HCT116 (cell line): ENCODE measurements at regions not wholly inside any gene's neighbourhood (a gene's known extent, or its start where the extent isn't known, plus 50 kb on each side); places are given as distances from the start of the nearest gene placed in this dataset.

ENCODE experiments used
- ATAC-seq: fragments of 200-7000 bp; cut with Tn5 transposase; 2 replicates; pipeline ENCODE4 v1.9.1; 2020; ENCODE audit warnings: mild to moderate bottlenecking, moderate library complexity
- BruUV-seq: library from RNA; stranded (reverse); fragments of 400-500 nt; replicated peaks from 2 replicates; lab custom pipeline; 2021; lab: Mats Ljungman, UMichigan
- CTCF ChIA-PET: fragments of 300-600 bp; sonication (Branson Sonifier 250); formaldehyde crosslinking; loops from one replicate; lab custom pipeline; 2021; ENCODE audit warnings: antibody characterized with exemption; lab: Charles Lee
- POLR2A ChIA-PET: fragments of 300-600, 350-600 bp; sonication (Branson Sonifier 250); formaldehyde crosslinking; loops from one replicate; lab custom pipeline; 2021; ENCODE audit warnings: antibody characterized with exemption; lab: Charles Lee
- RAD21 ChIA-PET, 2 experiments: fragments of 300-600 bp; sonication (Branson Sonifier 250); formaldehyde crosslinking; loops; one replicate each; lab custom pipeline; 2023; ENCODE audit warnings: low total read pairs in 2 of 2; ENCODE audit not compliant: uncharacterized antibody in 2 of 2, unreplicated experiment in 2 of 2, low non-redundant PET in 1 of 2; lab: Charles Lee
- DNase-seq: peaks from one replicate; pipeline ENCODE4 v3.0.0-alpha.2; 2010; ENCODE audit warnings: low read depth, low spot score
- H2AFZ ChIP-seq: fragments of 200-600 bp; shearing (Covaris generic), sonication (generic); 2 replicates; pipeline ENCODE4 v1.6.1; 2017; ENCODE audit warnings: low read depth, mixed run types, mixed read lengths, antibody characterized with exemption, low read length; ENCODE audit not compliant: poor library complexity, severe bottlenecking
- H3K27ac ChIP-seq: 2 replicates; pipeline ENCODE4 v1.5.1; 2012; ENCODE audit warnings: low read depth, low read length
- H3K27me3 ChIP-seq: fragments of 200-600 bp; sonication (generic); 2 replicates; pipeline ENCODE4 v1.6.1; 2016; ENCODE audit warnings: mixed run types, low read length, mixed read lengths; ENCODE audit not compliant: insufficient read depth
- H3K36me3 ChIP-seq, 2 experiments: fragments of 200-500 bp in 1 of 2; fragments of 200-600 bp in 1 of 2; sonication (Bioruptor generic) in 1 of 2; sonication (generic) in 1 of 2; 2 replicates each; pipeline versions ENCODE4 v1.5.1 to v1.6.1; 2014 to 2016; ENCODE audit warnings: low read length in 2 of 2, inconsistent platforms in 1 of 2, mixed read lengths in 1 of 2, mixed run types in 1 of 2; ENCODE audit not compliant: insufficient read depth in 2 of 2, control insufficient read depth in 1 of 2
- H3K4me1 ChIP-seq, 2 experiments: fragments of 200-600 bp in 1 of 2; sonication (generic) in 1 of 2; 2 replicates each; pipeline versions ENCODE4 v1.5.1 to v1.6.1; 2012 to 2017; ENCODE audit warnings: low read length in 2 of 2, inconsistent platforms in 1 of 2, mild to moderate bottlenecking in 1 of 2, mixed read lengths in 1 of 2, mixed run types in 1 of 2, moderate library complexity in 1 of 2; ENCODE audit not compliant: insufficient read depth in 2 of 2, control insufficient read depth in 1 of 2
- H3K4me2 ChIP-seq: fragments of 200-600 bp; sonication (generic); 2 replicates; pipeline ENCODE4 v1.6.1; 2017; ENCODE audit warnings: mixed run types, low read length, mixed read lengths
- H3K4me3 ChIP-seq, 2 experiments: fragments of 200-600 bp in 1 of 2; sonication (generic) in 1 of 2; replicated peaks in 1 of 2; 2 replicates each; pipeline ENCODE4 v1.5.1; 2011 to 2016; ENCODE audit warnings: low read length in 2 of 2, control low read depth in 1 of 2, low read depth in 1 of 2, mild to moderate bottlenecking in 1 of 2, mixed read lengths in 1 of 2, mixed run types in 1 of 2
- H3K79me2 ChIP-seq: fragments of 200-600 bp; sonication (generic); 2 replicates; pipeline ENCODE4 v1.6.1; 2017; ENCODE audit warnings: mild to moderate bottlenecking, mixed run types, low read length, moderate library complexity, mixed read lengths; ENCODE audit not compliant: insufficient read depth
- H3K9ac ChIP-seq: fragments of 200-600 bp; sonication (generic); 2 replicates; pipeline ENCODE4 v1.6.1; 2016; ENCODE audit warnings: low read length, mixed read lengths
- H3K9me2 ChIP-seq: fragments of 200-600 bp; sonication (generic), shearing (Covaris generic); 2 replicates; pipeline ENCODE4 v1.6.1; 2017; ENCODE audit warnings: mixed run types, mild to moderate bottlenecking, moderate library complexity; ENCODE audit not compliant: insufficient read depth
- H3K9me3 ChIP-seq, 2 experiments: fragments of 200-500 bp in 1 of 2; fragments of 200-600 bp in 1 of 2; sonication (Bioruptor generic) in 1 of 2; sonication (generic) in 1 of 2; 2 replicates each; pipeline ENCODE4 v1.6.1; 2014 to 2017; ENCODE audit warnings: low read length in 2 of 2, mixed read lengths in 2 of 2, inconsistent platforms in 1 of 2, low read depth in 1 of 2, mild to moderate bottlenecking in 1 of 2, mixed run types in 1 of 2, moderate library complexity in 1 of 2; ENCODE audit not compliant: control insufficient read depth in 1 of 2, insufficient read depth in 1 of 2
- H4K20me1 ChIP-seq: fragments of 200-600 bp; sonication (generic), shearing (Covaris generic); 2 replicates; pipeline ENCODE4 v1.6.1; 2017; ENCODE audit warnings: mixed run types, mild to moderate bottlenecking, moderate library complexity; ENCODE audit not compliant: insufficient read depth
- ATF3 ChIP-seq: IDR thresholded peaks from 2 replicates; pipeline ENCODE4 v1.6.1; 2012
- CBX3 ChIP-seq: IDR thresholded peaks from 2 replicates; pipeline ENCODE4 v1.6.1; 2012; ENCODE audit warnings: low read depth
- EGR1 ChIP-seq: IDR thresholded peaks from 2 replicates; pipeline ENCODE4 v1.6.1; 2012; ENCODE audit warnings: low read depth
- ELF1 ChIP-seq: IDR thresholded peaks from 2 replicates; pipeline ENCODE4 v1.6.1; 2012; ENCODE audit warnings: low read depth, borderline replicate concordance
- EZH2 ChIP-seq: fragments of 200-600 bp; sonication (generic); IDR thresholded peaks from 2 replicates; pipeline ENCODE4 v1.6.1; 2017; ENCODE audit warnings: antibody characterized with exemption, mixed run types
- EZH2phosphoT487 ChIP-seq: fragments of 200-600 bp; IDR thresholded peaks from 2 replicates; pipeline ENCODE4 v1.6.1; 2018; ENCODE audit warnings: antibody characterized with exemption, borderline replicate concordance
- FOSL1 ChIP-seq: IDR thresholded peaks from 2 replicates; pipeline ENCODE4 v1.6.1; 2012; ENCODE audit warnings: low read depth
- JUND ChIP-seq: IDR thresholded peaks from 2 replicates; pipeline ENCODE4 v1.6.1; 2012
- MAX ChIP-seq: IDR thresholded peaks from 2 replicates; pipeline ENCODE4 v1.6.1; 2012
- POLR2A ChIP-seq: IDR thresholded peaks from 2 replicates; pipeline ENCODE4 v1.7.0; 2011; ENCODE audit warnings: borderline replicate concordance; ENCODE audit not compliant: insufficient read depth, insufficient read length; ENCODE audit errors: extremely low read depth
- POLR2AphosphoS5 ChIP-seq: IDR thresholded peaks from 2 replicates; pipeline ENCODE4 v1.6.1; 2011; ENCODE audit warnings: mild to moderate bottlenecking, low read depth, low read length, moderate library complexity
- RAD21 ChIP-seq: IDR thresholded peaks from 2 replicates; pipeline ENCODE4 v1.6.1; 2012; ENCODE audit warnings: low read depth, mild to moderate bottlenecking
- SIN3A ChIP-seq: IDR thresholded peaks from 2 replicates; pipeline ENCODE4 v1.6.1; 2012; ENCODE audit warnings: low read depth
- SRF ChIP-seq: IDR thresholded peaks from 2 replicates; pipeline ENCODE4 v1.6.1; 2012; ENCODE audit warnings: low read depth
- TCF7L2 ChIP-seq: IDR thresholded peaks from 2 replicates; pipeline ENCODE4 v1.7.0; 2011; ENCODE audit warnings: borderline replicate concordance, inconsistent platforms; ENCODE audit not compliant: insufficient read depth, insufficient read length; ENCODE audit errors: extremely low read depth
- YY1 ChIP-seq: IDR thresholded peaks from 2 replicates; pipeline ENCODE4 v1.6.1; 2011; ENCODE audit warnings: low read length, low read depth, moderate library complexity, mild to moderate bottlenecking; ENCODE audit not compliant: insufficient replicate concordance; ENCODE audit errors: extremely low read depth
- ZNF274 ChIP-seq: fragments of 200-500 bp; sonication (Bioruptor generic); IDR thresholded peaks from 2 replicates; pipeline ENCODE4 v1.6.1; 2014; ENCODE audit warnings: mild to moderate bottlenecking, low read depth, low read length, inconsistent platforms
- intact Hi-C: fragments of 100-400 bp; cut with micrococcal nuclease; formaldehyde crosslinking; loops from 2 replicates; pipeline ENCODE4 v1.10.0; 2022
- TF ChIP-seq, protein P1 (sequence below), 3 experiments: fragments of 200-600 bp in 1 of 3; sonication (generic) in 1 of 3; IDR thresholded peaks in 2 of 3; conservative IDR thresholded peaks in 1 of 3; 2 replicates each; pipeline ENCODE4 v1.5.1; 2012 to 2017; ENCODE audit warnings: low read depth in 2 of 3, low read length in 2 of 3, antibody characterized with exemption in 1 of 3, borderline replicate concordance in 1 of 3, control low read depth in 1 of 3, mild to moderate bottlenecking in 1 of 3, mixed read lengths in 1 of 3, mixed run types in 1 of 3, moderate library complexity in 1 of 3; ENCODE audit not compliant: insufficient read depth in 1 of 3
- TF ChIP-seq, protein P2 (sequence below): IDR thresholded peaks from 2 replicates; pipeline ENCODE4 v1.6.1; 2011; ENCODE audit warnings: mild to moderate bottlenecking, low read length, moderate library complexity; ENCODE audit not compliant: insufficient replicate concordance; ENCODE audit errors: extremely low read depth
- TF ChIP-seq, protein P3 (sequence below): IDR thresholded peaks from 2 replicates; pipeline ENCODE4 v1.6.1; 2012; ENCODE audit warnings: low read depth

GRCh38 chr19:28402701-28403290 is 810.2 kb downstream of the UQCRFS1 start:
- BruUV-seq, result no TSS peak
- POLR2A ChIA-PET, result no interaction called here
- intact Hi-C loops, result no loop called here
- no peaks in the 10 kb centered on the region for H3K4me1 ChIP-seq
- RAD21 ChIA-PET, result no interaction called here
- H3K9me2 ChIP-seq, result no peaks in the 10 kb centered on the region
- H3K36me3 ChIP-seq, result no peaks in the 10 kb centered on the region
- H3K27ac ChIP-seq, result no peak overlapping the region
- CTCF ChIA-PET, result no interaction called here
- H3K4me2 ChIP-seq, result no peak overlapping the region
- no peak overlapping the region for H2AFZ ChIP-seq
- no peaks in the 10 kb centered on the region for H4K20me1 ChIP-seq
- H3K27me3 ChIP-seq, result no peaks in the 10 kb centered on the region
- ATAC-seq (no peak), DNase-seq (no peak)
- TF ChIP-seq TCF7L2 (no peak), SRF (no peak), SIN3A (no peak), RAD21 (no peak), EZH2phosphoT487 (no peak), MAX (no peak), POLR2A (no peak), FOSL1 (no peak), YY1 (no peak), POLR2AphosphoS5 (no peak), ELF1 (no peak), CBX3 (no peak), EZH2 (no peak), JUND (no peak), ZNF274 (no peak), EGR1 (no peak), ATF3 (no peak)
- TF ChIP-seq, protein P1, sequence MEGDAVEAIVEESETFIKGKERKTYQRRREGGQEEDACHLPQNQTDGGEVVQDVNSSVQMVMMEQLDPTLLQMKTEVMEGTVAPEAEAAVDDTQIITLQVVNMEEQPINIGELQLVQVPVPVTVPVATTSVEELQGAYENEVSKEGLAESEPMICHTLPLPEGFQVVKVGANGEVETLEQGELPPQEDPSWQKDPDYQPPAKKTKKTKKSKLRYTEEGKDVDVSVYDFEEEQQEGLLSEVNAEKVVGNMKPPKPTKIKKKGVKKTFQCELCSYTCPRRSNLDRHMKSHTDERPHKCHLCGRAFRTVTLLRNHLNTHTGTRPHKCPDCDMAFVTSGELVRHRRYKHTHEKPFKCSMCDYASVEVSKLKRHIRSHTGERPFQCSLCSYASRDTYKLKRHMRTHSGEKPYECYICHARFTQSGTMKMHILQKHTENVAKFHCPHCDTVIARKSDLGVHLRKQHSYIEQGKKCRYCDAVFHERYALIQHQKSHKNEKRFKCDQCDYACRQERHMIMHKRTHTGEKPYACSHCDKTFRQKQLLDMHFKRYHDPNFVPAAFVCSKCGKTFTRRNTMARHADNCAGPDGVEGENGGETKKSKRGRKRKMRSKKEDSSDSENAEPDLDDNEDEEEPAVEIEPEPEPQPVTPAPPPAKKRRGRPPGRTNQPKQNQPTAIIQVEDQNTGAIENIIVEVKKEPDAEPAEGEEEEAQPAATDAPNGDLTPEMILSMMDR (IDR thresholded peaks at IDR 0.05 in 2 of 3, conservative IDR thresholded peaks at IDR 0.05 in 1 of 3; ENCODE audit: borderline replicate concordance in 1 of 3, insufficient read depth in 1 of 3, low read depth in 2 of 3, low read length in 2 of 3), result no peak
- TF ChIP-seq, protein P2, sequence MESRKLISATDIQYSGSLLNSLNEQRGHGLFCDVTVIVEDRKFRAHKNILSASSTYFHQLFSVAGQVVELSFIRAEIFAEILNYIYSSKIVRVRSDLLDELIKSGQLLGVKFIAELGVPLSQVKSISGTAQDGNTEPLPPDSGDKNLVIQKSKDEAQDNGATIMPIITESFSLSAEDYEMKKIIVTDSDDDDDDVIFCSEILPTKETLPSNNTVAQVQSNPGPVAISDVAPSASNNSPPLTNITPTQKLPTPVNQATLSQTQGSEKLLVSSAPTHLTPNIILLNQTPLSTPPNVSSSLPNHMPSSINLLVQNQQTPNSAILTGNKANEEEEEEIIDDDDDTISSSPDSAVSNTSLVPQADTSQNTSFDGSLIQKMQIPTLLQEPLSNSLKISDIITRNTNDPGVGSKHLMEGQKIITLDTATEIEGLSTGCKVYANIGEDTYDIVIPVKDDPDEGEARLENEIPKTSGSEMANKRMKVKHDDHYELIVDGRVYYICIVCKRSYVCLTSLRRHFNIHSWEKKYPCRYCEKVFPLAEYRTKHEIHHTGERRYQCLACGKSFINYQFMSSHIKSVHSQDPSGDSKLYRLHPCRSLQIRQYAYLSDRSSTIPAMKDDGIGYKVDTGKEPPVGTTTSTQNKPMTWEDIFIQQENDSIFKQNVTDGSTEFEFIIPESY, result no peak
- TF ChIP-seq, protein P3, sequence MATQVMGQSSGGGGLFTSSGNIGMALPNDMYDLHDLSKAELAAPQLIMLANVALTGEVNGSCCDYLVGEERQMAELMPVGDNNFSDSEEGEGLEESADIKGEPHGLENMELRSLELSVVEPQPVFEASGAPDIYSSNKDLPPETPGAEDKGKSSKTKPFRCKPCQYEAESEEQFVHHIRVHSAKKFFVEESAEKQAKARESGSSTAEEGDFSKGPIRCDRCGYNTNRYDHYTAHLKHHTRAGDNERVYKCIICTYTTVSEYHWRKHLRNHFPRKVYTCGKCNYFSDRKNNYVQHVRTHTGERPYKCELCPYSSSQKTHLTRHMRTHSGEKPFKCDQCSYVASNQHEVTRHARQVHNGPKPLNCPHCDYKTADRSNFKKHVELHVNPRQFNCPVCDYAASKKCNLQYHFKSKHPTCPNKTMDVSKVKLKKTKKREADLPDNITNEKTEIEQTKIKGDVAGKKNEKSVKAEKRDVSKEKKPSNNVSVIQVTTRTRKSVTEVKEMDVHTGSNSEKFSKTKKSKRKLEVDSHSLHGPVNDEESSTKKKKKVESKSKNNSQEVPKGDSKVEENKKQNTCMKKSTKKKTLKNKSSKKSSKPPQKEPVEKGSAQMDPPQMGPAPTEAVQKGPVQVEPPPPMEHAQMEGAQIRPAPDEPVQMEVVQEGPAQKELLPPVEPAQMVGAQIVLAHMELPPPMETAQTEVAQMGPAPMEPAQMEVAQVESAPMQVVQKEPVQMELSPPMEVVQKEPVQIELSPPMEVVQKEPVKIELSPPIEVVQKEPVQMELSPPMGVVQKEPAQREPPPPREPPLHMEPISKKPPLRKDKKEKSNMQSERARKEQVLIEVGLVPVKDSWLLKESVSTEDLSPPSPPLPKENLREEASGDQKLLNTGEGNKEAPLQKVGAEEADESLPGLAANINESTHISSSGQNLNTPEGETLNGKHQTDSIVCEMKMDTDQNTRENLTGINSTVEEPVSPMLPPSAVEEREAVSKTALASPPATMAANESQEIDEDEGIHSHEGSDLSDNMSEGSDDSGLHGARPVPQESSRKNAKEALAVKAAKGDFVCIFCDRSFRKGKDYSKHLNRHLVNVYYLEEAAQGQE, result no peak
- H3K9ac ChIP-seq, result no peak overlapping the region
- H3K79me2 ChIP-seq, result no peaks in the 10 kb centered on the region
- H3K9me3 ChIP-seq, result peaks cover 6 to 36% of the 10 kb centered on the region in 2 experiments; a peak in 2 of 4 replicates
- no peak overlapping the region for H3K4me3 ChIP-seq
